OCI-LY1 (cell line): ENCODE measurements at regions not wholly inside any gene's neighbourhood (a gene's known extent, or its start where the extent isn't known, plus 50 kb on each side); places are given as distances from the start of the nearest gene placed in this dataset.

Experiments
- CTCF ChIP-seq: fragments of 200-600 bp; sonication (generic), shearing (Covaris generic); IDR thresholded peaks from 2 replicates; pipeline ENCODE4 v1.5.1; 2017; ENCODE audit warnings: mild to moderate bottlenecking, antibody characterized with exemption, low read length, moderate library complexity, mixed read lengths
- EZH2 ChIP-seq: fragments of 200-600 bp; sonication (generic), shearing (Covaris generic); IDR thresholded peaks from 2 replicates; pipeline ENCODE4 v1.8.0; 2017; ENCODE audit warnings: borderline replicate concordance, mixed run types, mild to moderate bottlenecking, antibody characterized with exemption, low read length, moderate library complexity, mixed read lengths

- TF ChIP-seq CTCF = no peak
- TF ChIP-seq EZH2 = no peak
Observed at GRCh38 chr4:125519371-125520146, 204.8 kb downstream of the FAT4 start.
